Transverse colon (tissue), 4 donors: ENCODE measurements at regions not wholly inside any gene's neighbourhood (a gene's known extent, or its start where the extent isn't known, plus 50 kb on each side); places are given as distances from the start of the nearest gene placed in this dataset.

ENCODE experiments used
- DNase-seq: peaks from one replicate; pipeline ENCODE4 v3.0.0-alpha.2; 2019
- H3K27ac ChIP-seq, 4 donors: fragments of 200-600 bp; sonication (generic); 2 replicates each; pipeline ENCODE4 v1.5.1; 2016 to 2018; ENCODE audit warnings: inconsistent platforms in 4 of 4
- H3K27me3 ChIP-seq: fragments of 200-600 bp; sonication (generic); 2 replicates; pipeline ENCODE4 v1.5.1; 2017; ENCODE audit warnings: inconsistent platforms
- H3K36me3 ChIP-seq, 4 donors: fragments of 200-600 bp; sonication (generic); 2 replicates each; pipeline ENCODE4 v1.5.1; 2017 to 2019; ENCODE audit warnings: inconsistent platforms in 4 of 4
- H3K4me1 ChIP-seq, 4 donors: fragments of 200-600 bp; sonication (generic); 2 replicates each; pipeline ENCODE4 v1.5.1; 2017 to 2020; ENCODE audit warnings: inconsistent platforms in 4 of 4
- H3K4me3 ChIP-seq, 4 donors: fragments of 200-600 bp; sonication (generic); 1 replicate in 1 of 4; 2 replicates in 3 of 4; pipeline versions ENCODE4 v1.5.1 to v1.6.1; 2017 to 2019; ENCODE audit warnings: inconsistent platforms in 4 of 4
- H3K9me3 ChIP-seq, 2 donors: fragments of 200-600 bp; sonication (generic); 2 replicates each; pipeline ENCODE4 v1.5.1; 2017 to 2019; ENCODE audit warnings: inconsistent platforms in 2 of 2
- EP300 ChIP-seq: sonication (generic); formaldehyde crosslinking; IDR thresholded peaks from one replicate; pipeline ENCODE4 v1.6.1; 2017; ENCODE audit warnings: antibody characterized with exemption, low read depth
- POLR2A ChIP-seq: fragments of 450-650 bp; IDR thresholded peaks from one replicate; pipeline ENCODE4 v1.6.1; 2016; ENCODE audit warnings: antibody characterized with exemption, mild to moderate bottlenecking, moderate library complexity
- POLR2AphosphoS5 ChIP-seq, 3 donors: sonication (generic); formaldehyde crosslinking; IDR thresholded peaks; one replicate each; pipeline ENCODE4 v1.6.1; 2016; ENCODE audit warnings: antibody characterized with exemption in 3 of 3
- WGBS, 2 donors: methylation state at CpG; one replicate each; pipeline ENCODE4 v1.1.5; 2018; ENCODE audit warnings: low coverage in 1 of 2; 5-methylcytosine and 5-hydroxymethylcytosine counted together
- in situ Hi-C, 4 donors: fragments of 200-750 bp; cut with MboI; loops; one replicate each; pipeline versions ENCODE4 v1.15.0 to v1.15.1; 2017; ENCODE audit warnings: low sequenced_read_pairs in 3 of 4, low pct_ligation_motif_present in 1 of 4, low pct_unique_long_range_greater_than_20kb in 1 of 4
- intact Hi-C: fragments of 100-400 bp; cut with DNase I; formaldehyde crosslinking; loops from one replicate; pipeline ENCODE4 v1.15.1; 2023; ENCODE audit warnings: low total_unique reads
- TF ChIP-seq, protein P1 (sequence below), 5 experiments: fragments of 200-600 bp in 3 of 5; fragments of 450-650 bp in 2 of 5; sonication (generic) in 3 of 5; IDR thresholded peaks; 1 replicate in 2 of 5; 2 replicates in 3 of 5; pipeline ENCODE4 v1.5.1; 2016 to 2017; ENCODE audit warnings: antibody characterized with exemption in 5 of 5, inconsistent platforms in 3 of 5, mild to moderate bottlenecking in 2 of 5, moderate library complexity in 1 of 5

- intact Hi-C loops = no loop called here
- in situ Hi-C loops = no loop called here
- no peaks in the 10 kb centered on the region for H3K9me3 ChIP-seq
These were observed 109.3 kb downstream of the ASB9 start for GRCh38 chrX:15160558-15161095.

DNA sequence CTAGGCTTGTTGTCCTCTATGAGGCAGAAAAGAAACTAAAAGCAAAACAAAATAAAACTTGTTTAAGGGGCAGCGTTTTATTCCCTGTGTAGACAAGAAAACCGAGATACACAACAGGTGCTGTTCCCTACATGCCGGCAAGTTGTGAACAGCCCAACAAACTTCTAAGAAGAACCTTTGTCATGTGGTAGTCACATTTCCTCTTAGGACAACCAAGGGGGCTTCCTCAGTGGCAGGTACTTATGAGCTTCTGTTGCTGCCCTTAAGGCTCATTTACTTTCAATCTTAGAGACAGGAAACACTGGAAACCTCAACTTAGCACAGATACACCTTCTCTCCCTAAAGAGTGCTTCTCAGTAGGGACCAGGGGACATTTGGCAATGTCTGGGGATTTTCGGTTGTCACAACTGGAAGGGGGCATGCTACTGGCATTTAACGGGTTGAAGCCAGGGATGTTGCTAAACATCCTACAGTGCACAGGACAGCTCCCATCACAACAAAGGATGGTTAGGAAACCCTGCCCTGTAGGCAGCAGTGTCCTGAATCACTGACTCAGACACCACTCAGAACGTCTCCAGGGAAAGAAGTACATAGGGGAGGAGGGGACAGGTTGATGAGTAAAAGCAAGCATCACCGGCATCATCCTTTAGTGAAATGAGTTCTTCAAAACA lies 111.0 kb downstream of the ASB9 start:
- in situ Hi-C loops = no loop called here
- Histone ChIP-seq H3K4me1 (no peaks in the 10 kb centered on the region), H3K27me3 (no peaks in the 10 kb centered on the region), H3K36me3 (no peaks in the 10 kb centered on the region), H3K9me3 (no peaks in the 10 kb centered on the region), H3K27ac (no peak overlapping the region), H3K4me3 (no peak overlapping the region)
- no peak for TF ChIP-seq EP300
- TF ChIP-seq, protein P1, sequence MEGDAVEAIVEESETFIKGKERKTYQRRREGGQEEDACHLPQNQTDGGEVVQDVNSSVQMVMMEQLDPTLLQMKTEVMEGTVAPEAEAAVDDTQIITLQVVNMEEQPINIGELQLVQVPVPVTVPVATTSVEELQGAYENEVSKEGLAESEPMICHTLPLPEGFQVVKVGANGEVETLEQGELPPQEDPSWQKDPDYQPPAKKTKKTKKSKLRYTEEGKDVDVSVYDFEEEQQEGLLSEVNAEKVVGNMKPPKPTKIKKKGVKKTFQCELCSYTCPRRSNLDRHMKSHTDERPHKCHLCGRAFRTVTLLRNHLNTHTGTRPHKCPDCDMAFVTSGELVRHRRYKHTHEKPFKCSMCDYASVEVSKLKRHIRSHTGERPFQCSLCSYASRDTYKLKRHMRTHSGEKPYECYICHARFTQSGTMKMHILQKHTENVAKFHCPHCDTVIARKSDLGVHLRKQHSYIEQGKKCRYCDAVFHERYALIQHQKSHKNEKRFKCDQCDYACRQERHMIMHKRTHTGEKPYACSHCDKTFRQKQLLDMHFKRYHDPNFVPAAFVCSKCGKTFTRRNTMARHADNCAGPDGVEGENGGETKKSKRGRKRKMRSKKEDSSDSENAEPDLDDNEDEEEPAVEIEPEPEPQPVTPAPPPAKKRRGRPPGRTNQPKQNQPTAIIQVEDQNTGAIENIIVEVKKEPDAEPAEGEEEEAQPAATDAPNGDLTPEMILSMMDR (IDR thresholded peaks at IDR 0.05) = no peak
- no peak for TF ChIP-seq POLR2A
- no peak for TF ChIP-seq POLR2AphosphoS5 (IDR thresholded peaks at IDR 0.05)
- intact Hi-C loops = no loop called here
- 71% methylated on average over 7 of the region's 7 CpGs; no CpG with 5 or more reads in 1 of the 2 donors for WGBS, 2 donors
- DNase-seq = no peak

More at GRCh38 chrX:15160558-15161095, 109.3 kb downstream of the ASB9 start:
- WGBS, 2 donors = 57 to 62% methylated on average over 5 of the region's 5 CpGs
- DNase-seq = no peak
- H3K4me3 ChIP-seq = no peak overlapping the region
- no peaks in the 10 kb centered on the region for H3K4me1 ChIP-seq
- H3K36me3 ChIP-seq = no peaks in the 10 kb centered on the region
- H3K27ac ChIP-seq = no peak overlapping the region
- no peak for TF ChIP-seq POLR2A
- no peak for TF ChIP-seq EP300
- no peak for TF ChIP-seq POLR2AphosphoS5 (IDR thresholded peaks at IDR 0.05)
- H3K27me3 ChIP-seq = no peaks in the 10 kb centered on the region

GRCh38 chrX:15158350-15158735 lies 111.5 kb downstream of the ASB9 start:
- Histone ChIP-seq H3K36me3 (no peaks in the 10 kb centered on the region), H3K27ac (no peak overlapping the region), H3K27me3 (no peaks in the 10 kb centered on the region), H3K4me1 (no peaks in the 10 kb centered on the region), H3K9me3 (no peaks in the 10 kb centered on the region), H3K4me3 (no peak overlapping the region)
- intact Hi-C loops = no loop called here
- TF ChIP-seq, protein P1 (IDR thresholded peaks at IDR 0.05) = no peak
- no peak for TF ChIP-seq POLR2A
- TF ChIP-seq EP300 = no peak
- TF ChIP-seq POLR2AphosphoS5 (IDR thresholded peaks at IDR 0.05) = no peak
- WGBS, 2 donors = 27% methylated on average over 1 of the region's 1 CpG; no CpG with 5 or more reads in 1 of the 2 donors
- DNase-seq = no peak
- in situ Hi-C loops = no loop called here

- intact Hi-C loops (no loop called here), in situ Hi-C loops (no loop called here)
- Histone ChIP-seq H3K27me3 (no peaks in the 10 kb centered on the region), H3K36me3 (no peaks in the 10 kb centered on the region), H3K4me1 (no peaks in the 10 kb centered on the region), H3K27ac (no peak overlapping the region), H3K9me3 (no peaks in the 10 kb centered on the region), H3K4me3 (no peak overlapping the region)
- DNase-seq = no peak
- WGBS, 2 donors = 87% methylated on average over 2 of the region's 2 CpGs; no CpG with 5 or more reads in 1 of the 2 donors
- TF ChIP-seq EP300 (no peak), POLR2A (no peak), POLR2AphosphoS5 (IDR thresholded peaks at IDR 0.05) (no peak)
- TF ChIP-seq, protein P1 (IDR thresholded peaks at IDR 0.05) = no peak
These were observed 112.3 kb downstream of the ASB9 start for GRCh38 chrX:15157624-15158023.
